ENCODE measurements at regions not wholly inside any gene's neighbourhood (a gene's known extent, or its start where the extent isn't known, plus 50 kb on each side); places are given as distances from the start of the nearest gene placed in this dataset.

DNA sequence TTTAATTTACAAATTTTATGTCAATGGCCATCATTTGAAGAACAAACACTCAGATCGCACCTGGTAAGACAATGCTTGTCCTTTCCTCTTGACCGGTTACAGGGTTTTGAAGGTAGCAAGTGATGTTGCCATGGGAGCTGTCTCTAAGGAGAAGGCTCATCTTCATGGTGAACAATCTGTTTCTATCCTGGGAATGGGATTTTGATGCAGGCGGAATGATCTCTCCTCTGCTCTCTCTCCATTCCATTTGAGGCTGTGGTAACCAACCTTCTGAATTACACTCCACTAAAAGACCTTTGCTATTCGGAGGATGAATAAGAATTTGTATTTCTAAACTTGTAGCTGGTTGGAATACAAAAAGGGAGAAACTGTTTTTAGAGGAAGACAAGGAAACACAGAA lies 57.9 kb upstream of the SLC5A9 start:
- TF ChIP-seq POLR2A (IDR thresholded peaks at IDR 0.05), result no peak
- TF ChIP-seq, protein P1, sequence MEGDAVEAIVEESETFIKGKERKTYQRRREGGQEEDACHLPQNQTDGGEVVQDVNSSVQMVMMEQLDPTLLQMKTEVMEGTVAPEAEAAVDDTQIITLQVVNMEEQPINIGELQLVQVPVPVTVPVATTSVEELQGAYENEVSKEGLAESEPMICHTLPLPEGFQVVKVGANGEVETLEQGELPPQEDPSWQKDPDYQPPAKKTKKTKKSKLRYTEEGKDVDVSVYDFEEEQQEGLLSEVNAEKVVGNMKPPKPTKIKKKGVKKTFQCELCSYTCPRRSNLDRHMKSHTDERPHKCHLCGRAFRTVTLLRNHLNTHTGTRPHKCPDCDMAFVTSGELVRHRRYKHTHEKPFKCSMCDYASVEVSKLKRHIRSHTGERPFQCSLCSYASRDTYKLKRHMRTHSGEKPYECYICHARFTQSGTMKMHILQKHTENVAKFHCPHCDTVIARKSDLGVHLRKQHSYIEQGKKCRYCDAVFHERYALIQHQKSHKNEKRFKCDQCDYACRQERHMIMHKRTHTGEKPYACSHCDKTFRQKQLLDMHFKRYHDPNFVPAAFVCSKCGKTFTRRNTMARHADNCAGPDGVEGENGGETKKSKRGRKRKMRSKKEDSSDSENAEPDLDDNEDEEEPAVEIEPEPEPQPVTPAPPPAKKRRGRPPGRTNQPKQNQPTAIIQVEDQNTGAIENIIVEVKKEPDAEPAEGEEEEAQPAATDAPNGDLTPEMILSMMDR (IDR thresholded peaks at IDR 0.05), result no peak
- no peak for TF ChIP-seq POLR2AphosphoS5 (IDR thresholded peaks at IDR 0.05)

Measured in upper lobe of left lung (tissue), 4 donors.